Central memory CD8-positive, alpha-beta T cell (primary cell): ENCODE measurements at regions not wholly inside any gene's neighbourhood (a gene's known extent, or its start where the extent isn't known, plus 50 kb on each side); places are given as distances from the start of the nearest gene placed in this dataset.
"Not testable (repeated sequence)": the region's sequence is repeated elsewhere in the genome, so short reads cannot be mapped to it uniquely, and the experiment has no call there.

ENCODE experiments used
- ATAC-seq: fragments of 150-1000 bp; cut with Tn5 transposase; replicated peaks from 2 replicates; pipeline ENCODE4 v1.10.0; 2022; ENCODE audit warnings: mild to moderate bottlenecking, moderate FRiP score, moderate number of reproducible peaks; ENCODE audit not compliant: poor library complexity, severe bottlenecking; ENCODE audit errors: extremely low read depth
- DNase-seq, 2 donors: peaks; one replicate each; pipeline ENCODE4 v3.0.0; 2021; ENCODE audit warnings: low spot score in 2 of 2
- H3K27ac Mint-ChIP-seq: one replicate; pipeline ENCODE4 v1.8.0; 2022; ENCODE audit warnings: low read depth, mild to moderate bottlenecking, moderate library complexity, mixed read lengths
- H3K27me3 Mint-ChIP-seq: one replicate; pipeline ENCODE4 v1.8.0; 2022; ENCODE audit warnings: mixed read lengths
- H3K36me3 Mint-ChIP-seq: one replicate; pipeline ENCODE4 v1.8.0; 2022; ENCODE audit warnings: mild to moderate bottlenecking, moderate library complexity, mixed read lengths; ENCODE audit not compliant: insufficient read depth
- H3K4me1 Mint-ChIP-seq: one replicate; pipeline ENCODE4 v1.8.0; 2022; ENCODE audit warnings: mixed read lengths
- H3K4me3 Mint-ChIP-seq: one replicate; pipeline ENCODE4 v1.8.0; 2022; ENCODE audit warnings: mild to moderate bottlenecking, moderate library complexity, mixed read lengths
- H3K9me3 Mint-ChIP-seq: one replicate; pipeline ENCODE4 v1.8.0; 2022; ENCODE audit warnings: mixed read lengths

- ATAC-seq: not testable (repeated sequence)
- peak in 1 of 2 donors; percentile 22 for DNase-seq
Observed at GRCh38 chr1:149635290-149635899, 51.7 kb downstream of the PPIAL4C start.

GRCh38 chr1:149636286-149637122 lies 52.9 kb downstream of the PPIAL4C start:
- ATAC-seq (peak; percentile 85), DNase-seq (peak; percentile 77 to 89)
- Mint-ChIP-seq H3K4me1 (peaks cover 36% of the 10 kb centered on the region), H3K4me3 (peak overlapping the region; percentile 83), H3K36me3 (peaks cover 20% of the 10 kb centered on the region), H3K27ac (peak overlapping the region; percentile 99)
- H3K27me3 Mint-ChIP-seq, H3K9me3 Mint-ChIP-seq: not testable (repeated sequence)

More at GRCh38 chr1:149635290-149635899, 51.7 kb downstream of the PPIAL4C start:
- Mint-ChIP-seq H3K4me3 (peak overlapping the region; percentile 83), H3K4me1 (peaks cover 36% of the 10 kb centered on the region), H3K27ac (peak overlapping the region; percentile 99), H3K36me3 (peaks cover 20% of the 10 kb centered on the region)
- not testable (repeated sequence) for H3K9me3 Mint-ChIP-seq, H3K27me3 Mint-ChIP-seq

- Mint-ChIP-seq H3K27ac (peak overlapping the region; percentile 68), H3K36me3 (peaks cover 20% of the 10 kb centered on the region), H3K4me1 (peaks cover 36% of the 10 kb centered on the region), H3K4me3 (peak overlapping the region; percentile 57)
- not testable (repeated sequence) for ATAC-seq, DNase-seq, H3K9me3 Mint-ChIP-seq, H3K27me3 Mint-ChIP-seq
Observed at GRCh38 chr1:149638481-149638880, 54.8 kb downstream of the PPIAL4C start.

GRCh38 chr1:149638901-149639658 lies 55.4 kb downstream of the PPIAL4C start:
- peaks cover 31% of the 10 kb centered on the region for H3K4me1 Mint-ChIP-seq
- ATAC-seq, H3K27me3 Mint-ChIP-seq, H3K4me3 Mint-ChIP-seq, DNase-seq, H3K9me3 Mint-ChIP-seq: not testable (repeated sequence)
- peak overlapping the region; percentile 68 for H3K27ac Mint-ChIP-seq
- peaks cover 20% of the 10 kb centered on the region for H3K36me3 Mint-ChIP-seq

- not testable (repeated sequence) for H3K9me3 Mint-ChIP-seq, DNase-seq, H3K4me3 Mint-ChIP-seq, ATAC-seq, H3K27me3 Mint-ChIP-seq
- Mint-ChIP-seq H3K27ac (peak overlapping the region; percentile 51), H3K4me1 (peaks cover 22% of the 10 kb centered on the region), H3K36me3 (peaks cover 17% of the 10 kb centered on the region)
Observed at GRCh38 chr1:149641179-149641578, 57.5 kb downstream of the PPIAL4C start.

GRCh38 chr1:149644818-149645217 lies 61.2 kb downstream of the PPIAL4C start:
- not testable (repeated sequence) for H3K4me3 Mint-ChIP-seq, H3K36me3 Mint-ChIP-seq, H3K27ac Mint-ChIP-seq, DNase-seq, H3K9me3 Mint-ChIP-seq, H3K4me1 Mint-ChIP-seq, H3K27me3 Mint-ChIP-seq, ATAC-seq

- peak; percentile 66 for ATAC-seq
- Mint-ChIP-seq H3K4me3 (peak overlapping the region; percentile 84), H3K27ac (peak overlapping the region; percentile 76)
- H3K4me1 Mint-ChIP-seq, H3K27me3 Mint-ChIP-seq, DNase-seq, H3K9me3 Mint-ChIP-seq, H3K36me3 Mint-ChIP-seq: not testable (repeated sequence)
Observed at GRCh38 chr1:149646360-149647017, 62.8 kb downstream of the PPIAL4C start.

- DNase-seq, H3K27ac Mint-ChIP-seq, H3K4me1 Mint-ChIP-seq, H3K9me3 Mint-ChIP-seq, H3K36me3 Mint-ChIP-seq, H3K4me3 Mint-ChIP-seq, H3K27me3 Mint-ChIP-seq: not testable (repeated sequence)
- peak; percentile 44 for ATAC-seq
Observed at GRCh38 chr1:149647018-149647373, 63.3 kb downstream of the PPIAL4C start.

GRCh38 chr1:149657750-149658149 lies 74.1 kb downstream of the PPIAL4C start:
- not testable (repeated sequence) for H3K9me3 Mint-ChIP-seq, H3K36me3 Mint-ChIP-seq, H3K27me3 Mint-ChIP-seq, ATAC-seq, H3K27ac Mint-ChIP-seq, H3K4me3 Mint-ChIP-seq, H3K4me1 Mint-ChIP-seq, DNase-seq

GRCh38 chr1:149658175-149658574 lies 74.5 kb downstream of the PPIAL4C start:
- ATAC-seq: not testable (repeated sequence)

GRCh38 chr1:149664624-149665023 lies 81.0 kb downstream of the PPIAL4C start:
- not testable (repeated sequence) for H3K9me3 Mint-ChIP-seq, ATAC-seq, H3K4me1 Mint-ChIP-seq, H3K36me3 Mint-ChIP-seq, H3K27ac Mint-ChIP-seq, DNase-seq, H3K4me3 Mint-ChIP-seq, H3K27me3 Mint-ChIP-seq

More at GRCh38 chr1:149658175-149658574, 74.5 kb downstream of the PPIAL4C start:
- H3K27ac Mint-ChIP-seq, DNase-seq, H3K4me3 Mint-ChIP-seq, H3K4me1 Mint-ChIP-seq, H3K36me3 Mint-ChIP-seq, H3K9me3 Mint-ChIP-seq, H3K27me3 Mint-ChIP-seq: not testable (repeated sequence)

- not testable (repeated sequence) for ATAC-seq, H3K4me1 Mint-ChIP-seq, DNase-seq, H3K27ac Mint-ChIP-seq, H3K27me3 Mint-ChIP-seq, H3K9me3 Mint-ChIP-seq, H3K4me3 Mint-ChIP-seq, H3K36me3 Mint-ChIP-seq
Observed at GRCh38 chr1:149665033-149665432, 81.4 kb downstream of the PPIAL4C start.
